IMR-90 (cell line): ENCODE measurements at regions not wholly inside any gene's neighbourhood (a gene's known extent, or its start where the extent isn't known, plus 50 kb on each side); places are given as distances from the start of the nearest gene placed in this dataset.
A peak's percentile ranks its signal among the peaks of the same experiment; 100 is the strongest.

Experiments
- ATAC-seq: fragments of 200-7000 bp; cut with Tn5 transposase; 2 replicates; pipeline ENCODE4 v1.9.1; 2020; ENCODE audit warnings: low read depth, mild to moderate bottlenecking, moderate library complexity
- BruUV-seq: library from RNA; stranded (reverse); fragments of 400-500 nt; replicated peaks from 2 replicates; lab custom pipeline; 2021; lab: Mats Ljungman, UMichigan
- CTCF ChIA-PET: fragments of 300-600 bp; formaldehyde crosslinking; extraction: SDS; loops from one replicate; lab custom pipeline; 2021; ENCODE audit warnings: antibody characterized with exemption; lab: Yijun Ruan, JAX
- POLR2A ChIA-PET: fragments of 300-600 bp; sonication (Branson Sonifier 250); formaldehyde crosslinking; loops from one replicate; lab custom pipeline; 2022; ENCODE audit warnings: antibody characterized with exemption; ENCODE audit not compliant: unreplicated experiment; lab: Charles Lee
- DNase-seq: peaks from one replicate; pipeline ENCODE4 v3.0.0; 2013
- H2AFZ ChIP-seq: replicated peaks from 2 replicates; pipeline ENCODE3; 2013; ENCODE audit warnings: low read length, mild to moderate bottlenecking; ENCODE audit not compliant: poor library complexity
- H2AK5ac ChIP-seq: 2 replicates; pipeline ENCODE4 v1.6.1; 2013; ENCODE audit warnings: low read depth, low read length, inconsistent platforms
- H2AK9ac ChIP-seq: replicated peaks from 2 replicates; pipeline ENCODE3; 2013; ENCODE audit warnings: mild to moderate bottlenecking, low read depth, low read length, moderate library complexity; ENCODE audit not compliant: poor library complexity
- H2BK120ac ChIP-seq: 2 replicates; pipeline ENCODE4 v1.6.1; 2013; ENCODE audit warnings: low read depth, low read length, inconsistent platforms
- H2BK15ac ChIP-seq: 3 replicates; pipeline ENCODE4 v1.6.1; 2013; ENCODE audit warnings: low read depth, low read length, inconsistent platforms
- H2BK20ac ChIP-seq: 2 replicates; pipeline ENCODE4 v1.6.1; 2013; ENCODE audit warnings: low read depth, mild to moderate bottlenecking, inconsistent platforms, low read length, moderate library complexity
- H2BK5ac ChIP-seq: 2 replicates; pipeline ENCODE4 v1.6.1; 2013; ENCODE audit warnings: mild to moderate bottlenecking, low read depth, low read length, inconsistent platforms; ENCODE audit not compliant: poor library complexity, severe bottlenecking
- H3K14ac ChIP-seq: replicated peaks from 2 replicates; pipeline ENCODE4 v1.6.1; 2013; ENCODE audit warnings: low read depth, low read length, inconsistent platforms
- H3K18ac ChIP-seq: 2 replicates; pipeline ENCODE4 v1.6.1; 2013; ENCODE audit warnings: low read depth, low read length, control low read depth
- H3K23ac ChIP-seq: 2 replicates; pipeline ENCODE4 v1.6.1; 2013; ENCODE audit warnings: low read depth, low read length, inconsistent platforms
- H3K27ac ChIP-seq: 2 replicates; pipeline ENCODE4 v1.5.1; 2013; ENCODE audit warnings: mild to moderate bottlenecking, control low read depth, low read length; ENCODE audit not compliant: insufficient read depth
- H3K27me3 ChIP-seq: 2 replicates; pipeline ENCODE4 v1.6.1; 2013; ENCODE audit warnings: low read length; ENCODE audit not compliant: control insufficient read depth, insufficient read depth
- H3K36me3 ChIP-seq: 2 replicates; pipeline ENCODE4 v1.6.1; 2013; ENCODE audit warnings: low read length, mixed read lengths; ENCODE audit not compliant: control insufficient read depth, insufficient read depth
- H3K4ac ChIP-seq: 2 replicates; pipeline ENCODE4 v1.6.1; 2013; ENCODE audit warnings: low read depth, low read length, inconsistent platforms
- H3K4me1 ChIP-seq: 2 replicates; pipeline ENCODE4 v1.6.1; 2013; ENCODE audit warnings: low read length, mixed read lengths; ENCODE audit not compliant: control insufficient read depth, insufficient read depth
- H3K4me2 ChIP-seq: 2 replicates; pipeline ENCODE4 v1.6.1; 2013; ENCODE audit warnings: low read depth, mild to moderate bottlenecking, control low read depth, low read length, moderate library complexity
- H3K4me3 ChIP-seq: 2 replicates; pipeline ENCODE4 v1.5.1; 2013; ENCODE audit warnings: low read depth, mild to moderate bottlenecking, control low read depth, low read length, moderate library complexity; ENCODE audit not compliant: insufficient read depth
- H3K56ac ChIP-seq: 2 replicates; pipeline ENCODE4 v1.6.1; 2013; ENCODE audit warnings: low read length, inconsistent platforms; ENCODE audit not compliant: insufficient read depth; ENCODE audit errors: extremely low read depth
- H3K79me1 ChIP-seq, 2 experiments: 2 replicates each; pipeline ENCODE4 v1.6.1; 2013; ENCODE audit warnings: low read length in 2 of 2, inconsistent platforms in 1 of 2, low read depth in 1 of 2
- H3K9ac ChIP-seq: 2 replicates; pipeline ENCODE4 v1.6.1; 2013; ENCODE audit warnings: low read depth, low read length, control low read depth
- H3K9me1 ChIP-seq: 2 replicates; pipeline ENCODE4 v1.6.1; 2013; ENCODE audit warnings: low read length, inconsistent platforms; ENCODE audit not compliant: insufficient read depth
- H3K9me3 ChIP-seq: 2 replicates; pipeline ENCODE4 v1.6.1; 2013; ENCODE audit warnings: low read length; ENCODE audit not compliant: control insufficient read depth, insufficient read depth
- H4K20me1 ChIP-seq: 2 replicates; pipeline ENCODE4 v1.6.1; 2013; ENCODE audit warnings: low read length, inconsistent platforms; ENCODE audit not compliant: insufficient read depth
- H4K5ac ChIP-seq: 2 replicates; pipeline ENCODE4 v1.6.1; 2013; ENCODE audit warnings: mild to moderate bottlenecking, low read depth, low read length, control low read depth
- H4K8ac ChIP-seq, 2 experiments: 2 replicates each; pipeline ENCODE4 v1.6.1; 2013; ENCODE audit warnings: low read depth in 2 of 2, low read length in 2 of 2, control low read depth in 1 of 2, inconsistent platforms in 1 of 2
- H4K91ac ChIP-seq: 2 replicates; pipeline ENCODE4 v1.6.1; 2013; ENCODE audit warnings: low read depth, low read length, inconsistent platforms; ENCODE audit not compliant: insufficient read depth
- BHLHE40 ChIP-seq: fragments of 150-350 bp; IDR thresholded peaks from 2 replicates; pipeline ENCODE4 v1.6.1; 2016; ENCODE audit warnings: mild to moderate bottlenecking, low read depth, low read length
- CEBPB ChIP-seq: IDR thresholded peaks from 2 replicates; pipeline ENCODE4 v1.6.1; 2012; ENCODE audit warnings: low read depth, low read length, improper control_type of control experiment
- CHD1 ChIP-seq: IDR thresholded peaks from 2 replicates; pipeline ENCODE4 v1.6.1; 2012; ENCODE audit warnings: low read depth, low read length, improper control_type of control experiment
- MAFK ChIP-seq: IDR thresholded peaks from 2 replicates; pipeline ENCODE4 v1.6.1; 2012; ENCODE audit warnings: low read depth, low read length, improper control_type of control experiment
- MAZ ChIP-seq: IDR thresholded peaks from 2 replicates; pipeline ENCODE4 v1.6.1; 2012; ENCODE audit warnings: low read depth, mild to moderate bottlenecking, low read length, improper control_type of control experiment, moderate library complexity, borderline replicate concordance
- MXI1 ChIP-seq: IDR thresholded peaks from 2 replicates; pipeline ENCODE4 v1.6.1; 2012; ENCODE audit warnings: low read depth, mild to moderate bottlenecking, low read length, moderate library complexity, borderline replicate concordance
- NFE2L2 ChIP-seq: fragments of 150-350 bp; IDR thresholded peaks from 2 replicates; pipeline ENCODE4 v1.6.1; 2016; ENCODE audit warnings: low read depth, mild to moderate bottlenecking, low read length
- POLR2A ChIP-seq: IDR thresholded peaks from 2 replicates; pipeline ENCODE4 v1.6.1; 2012; ENCODE audit warnings: mild to moderate bottlenecking, low read depth, low read length
- RAD21 ChIP-seq: IDR thresholded peaks from 2 replicates; pipeline ENCODE4 v1.6.1; 2012; ENCODE audit warnings: low read length, improper control_type of control experiment
- RCOR1 ChIP-seq: IDR thresholded peaks from 2 replicates; pipeline ENCODE4 v1.6.1; 2012; ENCODE audit warnings: mild to moderate bottlenecking, low read length, improper control_type of control experiment; ENCODE audit not compliant: insufficient replicate concordance
- SMC3 ChIP-seq: fragments of 150-350 bp; IDR thresholded peaks from 2 replicates; pipeline ENCODE4 v1.6.1; 2016; ENCODE audit warnings: low read depth, mild to moderate bottlenecking, antibody characterized with exemption, low read length, moderate library complexity
- WGBS, 2 experiments: methylation state at CpG; one replicate each; pipeline versions ENCODE4 v1.1.5 to v1.1.7; 2013; ENCODE audit warnings: missing lambda C conversion rate in 2 of 2; ENCODE audit not compliant: insufficient read length in 1 of 2; ENCODE audit errors: extremely low coverage in 2 of 2; 5-methylcytosine and 5-hydroxymethylcytosine counted together
- dilution Hi-C: fragments of 300-500 bp; cut with HindIII; formaldehyde crosslinking; loops from one replicate; pipeline ENCODE4 v1.14.3; 2018; ENCODE audit warnings: low sequenced_read_pairs; ENCODE audit not compliant: unreplicated experiment
- in situ Hi-C: fragments of 300-500 bp; cut with MboI; formaldehyde crosslinking; loops from 3 replicates; pipeline ENCODE4 v1.14.3; 2019; ENCODE audit warnings: low sequenced_read_pairs, inconsistent platforms, mixed read lengths
- intact Hi-C: fragments of 100-400 bp; cut with micrococcal nuclease; formaldehyde crosslinking; loops from 2 replicates; pipeline ENCODE4 v1.10.0; 2022
- TF ChIP-seq, protein P1 (sequence below): conservative IDR thresholded peaks from 2 replicates; pipeline ENCODE4 v1.5.1; 2012; ENCODE audit warnings: mild to moderate bottlenecking, low read depth, low read length, improper control_type of control experiment

GRCh38 chr17:31691251-31691905 is 167.7 kb downstream of the COPRS start:
- ChIA-PET CTCF (interaction anchor here (0.6 kb wide), 1 partner anchor 134 kb away, joined by 3 read pairs; no protein-coding TSS in a partner anchor), POLR2A (interaction anchor here (0.7 kb wide), 1 partner anchor 1171 kb away, joined by 3 read pairs; no protein-coding TSS in a partner anchor)
- BruUV-seq: no TSS peak
- Histone ChIP-seq H2BK5ac (no peak overlapping the region), H4K20me1 (no peaks in the 10 kb centered on the region), H3K9me3 (no peaks in the 10 kb centered on the region), H2AK9ac (peak overlapping the region; percentile 74), H3K4ac (peak overlapping the region; percentile 61), H2AK5ac (peak overlapping the region; percentile 95), H3K27me3 (no peaks in the 10 kb centered on the region), H3K18ac (peak overlapping the region; percentile 77; the same call in 1 of the 2 replicates), H3K23ac (peak overlapping the region; percentile 59; the same call in 1 of the 2 replicates), H4K91ac (peak overlapping the region; percentile 70; the same call in 1 of the 2 replicates), H3K9ac (no peak overlapping the region), H3K4me3 (no peak overlapping the region), H3K27ac (no peak overlapping the region), H3K9me1 (peaks cover 19% of the 10 kb centered on the region), H3K4me1 (peaks cover 15% of the 10 kb centered on the region), H3K56ac (no peak overlapping the region), H2AFZ (peak overlapping the region; percentile 71), H2BK120ac (peak overlapping the region; percentile 72), H4K5ac (0 out of 2 replicates have a peak overlapping the region, but pooled peaks have one; percentile 37), H3K36me3 (no peaks in the 10 kb centered on the region), H3K4me2 (no peak overlapping the region), H2BK20ac (peak overlapping the region; percentile 86), H4K8ac (peak overlapping the region in 1 of 2 experiments; percentile 46; a peak in 1 of 4 replicates), H2BK15ac (peak overlapping the region; percentile 73; the same call in 2 of the 3 replicates), H3K14ac (peak overlapping the region; percentile 71; the same call in 1 of the 2 replicates), H3K79me1 (no peaks in the 10 kb centered on the region)
- dilution Hi-C loops: no loop called here
- DNase-seq (no peak), ATAC-seq (no peak)
- TF ChIP-seq MAFK (no peak), BHLHE40 (no peak), MXI1 (no peak), CHD1 (no peak), RCOR1 (no peak), SMC3 (no peak), NFE2L2 (no peak), POLR2A (no peak), MAZ (no peak), RAD21 (no peak), CEBPB (no peak)
- TF ChIP-seq, protein P1, sequence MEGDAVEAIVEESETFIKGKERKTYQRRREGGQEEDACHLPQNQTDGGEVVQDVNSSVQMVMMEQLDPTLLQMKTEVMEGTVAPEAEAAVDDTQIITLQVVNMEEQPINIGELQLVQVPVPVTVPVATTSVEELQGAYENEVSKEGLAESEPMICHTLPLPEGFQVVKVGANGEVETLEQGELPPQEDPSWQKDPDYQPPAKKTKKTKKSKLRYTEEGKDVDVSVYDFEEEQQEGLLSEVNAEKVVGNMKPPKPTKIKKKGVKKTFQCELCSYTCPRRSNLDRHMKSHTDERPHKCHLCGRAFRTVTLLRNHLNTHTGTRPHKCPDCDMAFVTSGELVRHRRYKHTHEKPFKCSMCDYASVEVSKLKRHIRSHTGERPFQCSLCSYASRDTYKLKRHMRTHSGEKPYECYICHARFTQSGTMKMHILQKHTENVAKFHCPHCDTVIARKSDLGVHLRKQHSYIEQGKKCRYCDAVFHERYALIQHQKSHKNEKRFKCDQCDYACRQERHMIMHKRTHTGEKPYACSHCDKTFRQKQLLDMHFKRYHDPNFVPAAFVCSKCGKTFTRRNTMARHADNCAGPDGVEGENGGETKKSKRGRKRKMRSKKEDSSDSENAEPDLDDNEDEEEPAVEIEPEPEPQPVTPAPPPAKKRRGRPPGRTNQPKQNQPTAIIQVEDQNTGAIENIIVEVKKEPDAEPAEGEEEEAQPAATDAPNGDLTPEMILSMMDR: no peak
- 100% methylated on average over 1 of the region's 9 CpGs; no CpG with 5 or more reads in 1 of the 2 experiments for WGBS, 2 experiments
- in situ Hi-C loops: no loop called here
- intact Hi-C loops: loop anchor here (10.0 kb wide), 1 partner anchor 123 kb away; no protein-coding TSS in a partner anchor
